Suppressor macrophage (primary cell): ENCODE measurements at regions not wholly inside any gene's neighbourhood (a gene's known extent, or its start where the extent isn't known, plus 50 kb on each side); places are given as distances from the start of the nearest gene placed in this dataset.
A peak's percentile ranks its signal among the peaks of the same experiment; 100 is the strongest.

Experiments used
- DNase-seq, 4 experiments: peaks; one replicate each; pipeline ENCODE4 v3.0.0-alpha.2; 2020 to 2022

DNA sequence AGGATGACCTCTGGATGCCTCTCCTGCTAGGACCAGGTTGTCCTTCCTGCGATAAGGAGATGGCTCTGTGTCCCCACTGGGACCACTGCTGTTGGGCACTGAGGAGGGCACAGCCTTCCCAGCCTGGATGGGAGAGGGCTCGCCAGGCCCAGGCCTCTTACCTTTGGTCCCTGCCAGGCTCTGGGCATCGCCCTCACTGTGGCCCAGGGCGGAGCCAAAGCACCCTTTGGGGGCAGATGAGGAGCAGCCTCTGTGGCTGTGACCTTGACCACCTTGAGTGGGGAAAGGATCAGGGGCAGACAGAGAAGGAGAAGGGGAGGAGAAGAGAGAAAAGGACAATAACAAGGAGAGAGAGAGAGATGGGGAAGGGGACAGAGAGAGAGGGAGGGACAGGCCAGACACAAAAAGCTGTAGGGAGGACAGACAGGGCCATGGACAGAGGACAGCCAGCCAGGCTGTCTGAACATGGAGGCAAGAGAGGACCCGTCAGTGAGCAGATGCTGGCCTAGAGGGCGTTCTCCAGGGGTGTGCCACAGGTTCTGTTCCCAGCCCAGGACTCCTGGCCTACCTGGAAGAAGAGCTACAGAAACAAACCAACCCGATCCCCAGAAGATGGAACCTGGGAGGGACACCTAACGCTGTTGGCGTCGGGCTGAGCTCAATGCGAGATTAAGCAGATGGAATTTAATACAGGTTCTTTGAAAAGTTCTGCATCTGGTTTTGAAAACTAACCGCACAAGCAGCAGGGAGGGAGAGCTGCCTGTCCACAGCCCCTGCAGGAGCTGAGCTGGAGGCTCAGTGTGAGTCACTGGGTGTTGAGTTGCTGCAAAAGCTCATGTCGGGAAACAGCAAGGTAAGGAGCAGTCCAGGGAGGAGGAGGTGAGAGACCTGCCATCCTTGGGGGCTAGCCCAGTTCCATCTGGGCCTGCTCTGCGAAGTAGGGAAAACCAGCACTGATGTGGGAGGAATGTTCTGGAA lies 262.1 kb downstream of the PTPRU start:
- no peak for DNase-seq

GRCh38 chr1:29497395-29498125 lies 261.2 kb downstream of the PTPRU start:
- no peak for DNase-seq

GRCh38 chr1:29496701-29497100 lies 260.4 kb downstream of the PTPRU start:
- DNase-seq = no peak

DNA sequence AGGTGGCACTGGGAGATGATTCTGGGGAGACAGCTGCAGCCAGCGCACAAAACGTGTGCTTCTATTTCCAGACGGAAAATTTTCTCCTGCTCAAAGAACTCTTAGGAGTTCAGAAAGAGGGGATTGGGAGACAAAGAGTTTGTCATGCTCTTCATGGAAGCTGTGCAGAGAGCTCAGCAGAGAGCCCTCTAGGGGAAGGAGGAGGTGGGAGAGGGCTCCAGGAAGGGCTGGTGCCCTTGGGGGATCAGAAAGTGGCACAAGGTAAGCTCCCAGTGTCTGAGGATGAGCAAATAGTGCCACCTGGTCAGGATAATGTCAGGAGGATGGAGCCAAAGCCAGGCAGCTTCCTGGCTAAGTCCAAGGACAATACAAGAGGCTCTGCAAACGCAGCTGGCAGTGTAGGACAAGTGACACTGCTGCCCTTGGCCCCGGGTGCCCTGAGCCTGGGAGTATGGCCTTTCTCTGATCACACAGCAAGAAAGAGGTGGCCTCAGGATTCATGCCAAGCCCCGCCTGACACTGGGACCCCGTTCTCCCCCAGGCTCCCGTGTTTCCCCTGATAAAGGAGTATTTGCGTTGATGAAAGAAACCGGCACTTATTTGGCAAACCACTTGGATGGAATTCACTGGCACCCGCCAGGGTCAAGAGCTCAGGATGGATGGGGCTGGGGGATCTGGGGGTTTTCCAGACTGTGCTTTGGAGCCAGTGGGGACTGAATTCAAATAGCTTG lies 254.0 kb downstream of the PTPRU start:
- no peak for DNase-seq

DNA sequence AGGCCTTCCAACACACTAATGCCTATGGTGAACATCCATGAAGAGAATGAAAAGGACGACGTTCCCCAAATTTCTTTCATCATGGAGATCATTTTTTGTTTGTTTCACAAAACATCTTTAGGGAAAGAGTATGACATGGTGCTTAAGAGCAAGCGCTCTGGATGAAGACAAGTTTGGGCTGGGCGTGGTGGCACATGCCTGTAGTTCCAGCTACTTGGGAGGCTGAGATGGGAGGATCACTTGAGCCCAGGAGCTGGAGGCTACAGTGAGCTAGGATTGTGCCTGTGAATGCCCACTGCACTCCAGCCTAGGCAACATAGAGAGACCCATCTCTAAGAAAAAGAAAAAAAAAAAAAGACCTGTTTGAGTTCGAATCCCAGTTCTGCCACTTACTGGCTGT lies 253.1 kb downstream of the PTPRU start:
- DNase-seq = no peak

- no peak for DNase-seq
These were observed 252.5 kb downstream of the PTPRU start for GRCh38 chr1:29488794-29489311.

DNA sequence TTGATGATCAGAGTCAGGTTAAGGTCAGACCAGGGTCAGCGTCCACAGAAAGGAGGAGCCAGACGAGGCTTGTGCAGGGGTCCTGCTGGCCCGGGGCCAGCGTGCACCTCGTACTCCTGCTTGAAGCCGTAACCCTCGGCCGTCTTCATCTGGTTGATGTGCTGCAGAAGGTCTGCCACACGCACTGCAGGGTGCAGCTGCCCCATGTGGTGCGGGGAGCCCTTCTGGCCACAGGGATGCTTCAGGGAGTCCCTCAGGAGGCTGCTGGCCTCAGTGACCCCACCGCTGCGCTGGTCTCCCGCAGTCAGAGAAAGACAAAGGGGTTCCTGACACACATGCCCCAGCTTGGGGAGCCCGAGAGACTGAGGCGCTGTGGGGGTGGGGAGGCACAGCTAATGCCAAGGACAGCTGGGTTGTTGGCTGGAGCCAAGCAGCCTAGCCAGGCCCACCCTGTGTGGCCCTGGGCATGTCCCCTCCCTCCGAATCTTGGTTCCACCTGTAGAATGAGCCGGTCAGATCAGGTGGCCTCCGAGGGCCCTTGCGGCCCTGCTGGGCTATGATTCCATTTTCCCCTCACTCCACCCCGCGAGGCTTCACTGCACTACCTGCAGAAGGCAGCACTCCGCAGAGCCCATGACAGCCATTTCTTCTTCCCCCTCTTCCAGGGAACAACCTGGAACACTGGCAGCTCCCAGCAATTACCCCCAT lies 251.9 kb downstream of the PTPRU start:
- no peak for DNase-seq

DNA sequence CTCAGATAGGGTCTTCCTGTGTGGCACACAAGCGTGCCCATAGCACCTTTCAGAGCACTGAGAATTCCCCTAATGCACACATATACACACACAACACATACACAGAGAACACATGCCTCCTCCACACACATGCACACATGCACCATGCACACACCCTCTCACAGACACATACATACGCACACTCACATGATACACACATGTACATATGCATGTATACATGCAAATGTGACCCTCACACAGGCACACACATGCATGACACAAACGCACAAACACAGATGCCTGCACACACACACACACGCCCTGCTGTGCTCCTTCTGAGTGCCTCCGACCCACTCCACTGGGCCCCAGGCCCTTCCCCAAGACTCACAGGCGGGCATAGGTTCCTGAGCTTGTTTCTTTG lies 251.0 kb downstream of the PTPRU start:
- DNase-seq = no peak

GRCh38 chr1:29485096-29485925 lies 249.0 kb downstream of the PTPRU start:
- DNase-seq = no peak

GRCh38 chr1:29482991-29483390 lies 246.7 kb downstream of the PTPRU start:
- DNase-seq = no peak

- no peak for DNase-seq
These were observed 245.7 kb downstream of the PTPRU start for GRCh38 chr1:29482064-29482463.

GRCh38 chr1:29481031-29481430 lies 244.7 kb downstream of the PTPRU start:
- DNase-seq = no peak

DNA sequence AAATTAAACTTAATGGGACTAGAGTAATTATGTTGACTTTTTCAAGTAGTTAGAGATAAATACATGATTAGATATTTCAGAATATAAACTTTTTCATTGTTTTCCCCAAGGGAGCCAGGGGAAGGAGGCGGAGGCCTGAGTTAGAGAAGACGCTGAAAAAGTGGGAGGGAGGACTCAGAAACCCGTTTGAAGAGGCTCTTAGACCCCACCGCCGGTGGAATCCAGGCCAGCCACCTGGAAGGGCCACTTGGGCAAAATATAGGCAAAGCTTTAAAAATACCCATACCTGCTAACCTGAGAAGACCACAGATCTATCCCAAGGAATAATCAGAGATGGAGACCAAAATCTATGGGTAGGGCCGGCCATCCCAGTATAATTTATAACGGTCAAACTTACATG lies 242.6 kb downstream of the PTPRU start:
- no peak for DNase-seq

- DNase-seq = no peak
These were observed 241.9 kb downstream of the PTPRU start for GRCh38 chr1:29478151-29478791.

GRCh38 chr1:29475326-29475725 lies 239.0 kb downstream of the PTPRU start:
- DNase-seq = no peak

DNA sequence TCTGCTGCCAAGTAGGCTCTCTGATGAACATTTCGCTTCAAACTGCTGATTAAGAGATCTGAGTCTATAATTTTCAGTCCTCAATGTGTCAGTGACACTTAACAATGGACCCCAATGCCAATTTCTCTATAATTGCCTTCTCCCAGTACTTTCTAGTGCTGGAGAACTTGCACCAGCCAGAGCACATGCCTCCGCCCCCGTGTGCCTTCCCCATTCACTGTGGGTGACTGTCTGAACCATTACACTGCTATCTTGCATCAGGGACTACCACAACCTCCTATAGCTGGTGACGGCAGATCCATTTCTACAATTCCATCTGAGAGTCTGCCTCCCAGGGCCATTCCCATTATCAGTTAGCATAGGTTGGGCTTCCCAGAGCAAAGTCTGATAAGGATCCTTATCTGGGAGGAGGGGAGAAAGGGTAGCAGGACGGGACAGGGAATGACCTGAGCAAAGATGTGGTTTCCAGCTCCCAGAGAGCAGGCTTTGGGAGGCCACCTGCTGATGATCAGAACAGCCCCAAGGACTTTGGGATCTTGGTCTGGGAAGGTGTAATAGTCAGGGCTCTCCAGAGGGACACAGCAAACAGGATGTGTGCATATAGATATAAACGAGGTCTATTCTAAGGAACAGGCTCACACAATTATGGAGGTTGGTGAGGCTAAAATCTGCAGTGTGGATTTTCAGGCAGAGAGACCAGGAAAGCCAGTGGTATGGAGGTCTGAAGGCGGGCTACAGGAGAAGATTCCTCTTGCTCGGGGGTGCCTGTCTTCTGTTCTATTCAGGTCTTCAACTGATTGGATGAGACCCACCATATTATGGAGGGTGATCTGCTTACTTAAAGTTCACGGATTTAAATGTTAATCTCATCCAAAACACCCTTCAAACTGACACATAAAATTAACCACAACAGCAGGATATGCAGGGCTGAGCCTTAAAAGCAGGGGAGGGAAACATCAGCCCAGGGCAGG lies 238.2 kb downstream of the PTPRU start:
- peak; percentile 17 to 55 (median 36) for DNase-seq

- no peak for DNase-seq
These were observed 237.0 kb downstream of the PTPRU start for GRCh38 chr1:29473161-29473855.

DNA sequence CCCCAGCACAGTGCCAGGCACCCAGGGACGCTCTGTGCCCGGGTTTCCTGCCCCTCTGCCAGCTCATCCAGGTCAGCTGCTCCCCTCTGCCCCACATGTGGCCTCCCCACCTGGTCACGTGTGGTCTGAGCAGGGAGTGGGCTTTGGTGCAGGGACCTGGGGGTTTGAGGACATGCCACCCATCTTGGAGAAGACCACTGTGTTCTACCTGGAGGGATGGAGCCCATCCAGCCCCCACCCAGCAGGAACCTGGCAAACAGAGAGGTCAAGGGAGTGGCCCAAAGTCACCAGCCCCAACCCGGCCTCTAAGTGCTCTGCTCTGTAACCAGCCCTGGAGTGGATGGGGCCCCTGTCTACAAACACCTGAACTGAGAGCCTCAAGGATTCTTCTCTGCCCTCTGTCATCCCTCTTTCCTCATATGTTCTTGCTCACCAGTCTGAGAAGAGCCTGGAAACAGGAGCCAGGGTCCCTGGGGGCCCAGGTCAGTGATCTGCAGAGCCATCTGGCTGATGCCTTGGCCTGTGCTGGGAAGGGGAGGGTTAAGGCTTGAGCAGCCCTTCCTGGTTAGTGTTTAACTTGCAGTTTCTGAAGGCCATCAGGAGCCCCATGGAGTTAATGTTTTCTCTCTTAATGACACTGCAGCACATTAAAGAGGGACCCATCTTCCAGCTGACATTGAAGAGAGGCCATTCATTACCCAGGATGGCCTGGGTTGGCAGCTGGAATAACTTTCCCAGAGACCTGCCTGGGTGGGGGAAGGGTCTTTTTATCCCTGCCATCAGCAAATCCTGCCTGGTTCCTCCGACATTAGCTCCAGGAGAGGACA lies 235.4 kb downstream of the PTPRU start:
- DNase-seq = no peak
